Bronchial epithelial cell (primary cell): ENCODE measurements at regions not wholly inside any gene's neighbourhood (a gene's known extent, or its start where the extent isn't known, plus 50 kb on each side); places are given as distances from the start of the nearest gene placed in this dataset.

ENCODE experiments used
- DNase-seq: peaks from one replicate; pipeline ENCODE4 v3.0.0-alpha.2; 2010; ENCODE audit warnings: low read depth
- FAIRE-seq: peaks from 2 replicates; lab custom pipeline; 2011; peaks lifted over from hg19 to GRCh38; lab: Jason Lieb, UNC
- H3K27me3 ChIP-seq: 2 replicates; pipeline ENCODE4 v1.5.1; 2011; ENCODE audit warnings: low read length; ENCODE audit not compliant: control insufficient read depth, insufficient read depth
- H3K36me3 ChIP-seq: 2 replicates; pipeline ENCODE4 v1.5.1; 2011; ENCODE audit warnings: low read length; ENCODE audit not compliant: control insufficient read depth, insufficient read depth
- H3K4me3 ChIP-seq: 2 replicates; pipeline ENCODE4 v1.5.1; 2011; ENCODE audit warnings: mild to moderate bottlenecking, low read depth, low read length, control low read depth
- CTCF ChIP-seq: IDR thresholded peaks from 2 replicates; pipeline ENCODE4 v1.5.1; 2011; ENCODE audit warnings: mild to moderate bottlenecking, moderate library complexity, low read length, control low read depth, inconsistent platforms; ENCODE audit not compliant: insufficient read depth, severe bottlenecking

DNA sequence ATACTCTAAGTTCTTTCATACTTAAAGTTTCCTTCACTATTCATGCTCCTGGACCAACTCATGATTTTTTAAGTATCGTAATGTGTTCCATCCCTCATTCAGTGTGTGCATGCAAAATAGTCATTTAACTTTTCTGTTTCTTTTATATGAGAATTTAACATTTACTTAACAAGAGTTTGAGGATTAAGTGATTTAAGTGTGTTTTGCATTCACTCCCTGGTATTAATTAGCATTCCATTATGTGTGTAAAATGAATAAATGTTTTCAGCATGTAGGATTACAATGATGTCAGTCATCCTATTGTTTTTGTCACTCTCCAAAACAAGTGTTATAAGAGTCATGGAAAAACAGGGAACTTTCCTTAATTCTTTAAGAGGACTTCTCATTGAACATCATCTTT is 457.7 kb downstream of the IPMK start:
- H3K4me3 ChIP-seq: no peak overlapping the region
- TF ChIP-seq CTCF: no peak

DNA sequence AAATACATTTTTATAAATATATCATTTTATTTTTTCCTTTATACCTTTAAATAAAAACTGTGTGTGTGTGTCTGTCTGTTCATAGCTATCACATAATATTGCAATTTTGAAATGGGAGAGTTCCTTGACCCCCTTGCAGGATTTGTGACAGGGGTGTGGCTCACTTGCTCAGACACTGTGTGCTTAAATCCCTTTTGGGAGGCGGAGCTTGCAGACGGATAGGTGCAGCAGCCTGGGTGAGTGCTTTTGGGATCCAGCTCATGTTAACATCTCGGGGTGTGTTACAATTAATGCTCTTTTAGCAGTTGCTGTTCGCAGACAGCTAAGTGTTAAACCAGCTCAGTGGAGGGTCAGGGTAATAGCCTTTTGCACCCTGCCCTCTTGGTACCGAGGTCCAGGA is 459.8 kb downstream of the IPMK start:
- no peak for TF ChIP-seq CTCF
- DNase-seq (no peak), FAIRE-seq (no peak)
- Histone ChIP-seq H3K4me3 (no peak overlapping the region), H3K36me3 (no peaks in the 10 kb centered on the region), H3K27me3 (no peaks in the 10 kb centered on the region)

More for the DNA sequence above, 457.7 kb downstream of the IPMK start:
- Histone ChIP-seq H3K27me3 (no peaks in the 10 kb centered on the region), H3K36me3 (no peaks in the 10 kb centered on the region)
- no peak for FAIRE-seq
- DNase-seq: no peak

DNA sequence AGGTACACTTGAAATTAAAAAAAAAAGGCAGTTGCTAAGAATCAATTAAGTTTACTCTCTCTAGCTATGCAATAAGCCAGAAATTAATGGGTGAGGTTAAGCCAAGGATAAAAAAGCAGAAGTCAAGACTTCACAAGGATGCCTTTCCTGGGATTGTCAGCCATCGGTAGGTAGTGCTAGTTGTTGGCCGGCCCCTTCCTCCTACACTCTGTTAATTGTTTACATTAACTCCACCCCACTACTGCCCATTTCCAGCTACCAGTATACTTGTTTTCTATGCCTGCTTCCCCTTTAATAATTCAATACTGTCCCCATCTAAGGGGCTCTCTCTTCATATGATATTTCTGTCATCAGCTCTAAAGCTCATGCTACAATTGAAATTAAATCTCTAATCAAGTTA is 461.0 kb downstream of the IPMK start:
- H3K36me3 ChIP-seq: no peaks in the 10 kb centered on the region
- no peak for FAIRE-seq
- DNase-seq: no peak
- no peak for TF ChIP-seq CTCF
- no peaks in the 10 kb centered on the region for H3K27me3 ChIP-seq
- no peak overlapping the region for H3K4me3 ChIP-seq

DNA sequence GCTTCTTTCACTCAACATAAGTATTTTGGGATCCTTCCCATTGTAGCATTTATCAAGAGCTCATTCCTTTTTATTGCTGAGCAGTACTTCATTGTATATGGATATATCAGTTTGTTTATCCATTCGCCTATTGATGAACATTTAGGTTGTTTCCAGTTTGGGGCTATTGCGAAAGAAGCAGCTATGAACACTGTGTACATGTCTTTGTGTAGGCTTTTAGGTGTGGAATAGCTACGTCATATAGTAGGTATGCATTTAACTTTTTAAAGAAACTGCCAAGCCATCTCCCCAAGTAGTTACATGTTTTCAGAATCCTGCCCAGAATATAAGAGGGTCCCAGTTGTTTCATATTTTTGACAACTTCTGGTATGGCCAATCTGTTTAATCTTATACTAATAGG is 468.1 kb downstream of the IPMK start:
- TF ChIP-seq CTCF: no peak
- FAIRE-seq: no peak
- H3K4me3 ChIP-seq: no peak overlapping the region
- DNase-seq: peak; percentile 89
- H3K27me3 ChIP-seq: no peaks in the 10 kb centered on the region
- no peaks in the 10 kb centered on the region for H3K36me3 ChIP-seq

DNA sequence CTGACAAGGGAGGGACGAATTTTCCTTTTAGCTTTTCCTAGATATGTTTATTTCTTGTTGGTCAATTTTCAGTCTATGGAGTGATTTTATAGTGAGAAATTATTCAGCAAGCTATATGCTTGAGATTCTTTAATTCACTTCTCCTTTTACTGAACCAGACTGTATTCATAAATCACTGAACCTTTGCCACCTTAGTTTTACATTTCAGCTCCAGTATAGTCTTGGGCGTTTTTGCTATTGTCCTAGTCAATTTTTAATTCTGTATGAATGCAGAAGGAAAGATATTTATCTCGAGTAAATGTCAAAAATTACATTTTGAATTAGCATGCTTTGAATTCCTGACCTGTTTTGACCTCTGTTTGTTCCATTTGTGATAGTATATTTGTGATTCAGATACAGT is 468.9 kb downstream of the IPMK start:
- no peaks in the 10 kb centered on the region for H3K27me3 ChIP-seq
- no peak for FAIRE-seq
- no peaks in the 10 kb centered on the region for H3K36me3 ChIP-seq
- no peak overlapping the region for H3K4me3 ChIP-seq
- TF ChIP-seq CTCF: no peak
- DNase-seq: no peak

DNA sequence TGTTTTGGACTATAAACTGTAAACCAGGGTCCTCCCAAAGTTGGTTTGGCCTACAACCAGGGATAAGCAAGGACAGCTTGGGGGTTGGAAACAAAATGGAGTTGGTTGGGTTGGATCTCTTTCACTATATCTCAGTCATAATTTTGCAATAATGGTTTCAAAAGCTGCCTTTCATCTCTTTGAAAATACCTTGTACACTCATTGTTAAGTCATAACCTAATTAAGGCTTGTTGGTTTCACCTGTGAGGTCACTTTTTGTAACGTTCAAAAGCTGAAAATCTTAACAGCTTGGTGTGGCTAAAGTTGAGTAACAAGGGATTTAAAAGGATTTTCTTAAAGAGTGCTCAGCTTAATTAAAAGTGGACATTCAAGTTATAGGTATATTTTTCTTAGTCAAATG is 476.1 kb downstream of the IPMK start:
- no peaks in the 10 kb centered on the region for H3K36me3 ChIP-seq
- H3K4me3 ChIP-seq: no peak overlapping the region
- DNase-seq (peak; percentile 92), FAIRE-seq (no peak)
- TF ChIP-seq CTCF: no peak
- no peaks in the 10 kb centered on the region for H3K27me3 ChIP-seq
